ENCODE measurements at regions not wholly inside any gene's neighbourhood (a gene's known extent, or its start where the extent isn't known, plus 50 kb on each side); places are given as distances from the start of the nearest gene placed in this dataset.

GRCh38 chr5:42953041-42953440 is 87.1 kb downstream of the ANXA2R start:
- TF ChIP-seq, protein P1, sequence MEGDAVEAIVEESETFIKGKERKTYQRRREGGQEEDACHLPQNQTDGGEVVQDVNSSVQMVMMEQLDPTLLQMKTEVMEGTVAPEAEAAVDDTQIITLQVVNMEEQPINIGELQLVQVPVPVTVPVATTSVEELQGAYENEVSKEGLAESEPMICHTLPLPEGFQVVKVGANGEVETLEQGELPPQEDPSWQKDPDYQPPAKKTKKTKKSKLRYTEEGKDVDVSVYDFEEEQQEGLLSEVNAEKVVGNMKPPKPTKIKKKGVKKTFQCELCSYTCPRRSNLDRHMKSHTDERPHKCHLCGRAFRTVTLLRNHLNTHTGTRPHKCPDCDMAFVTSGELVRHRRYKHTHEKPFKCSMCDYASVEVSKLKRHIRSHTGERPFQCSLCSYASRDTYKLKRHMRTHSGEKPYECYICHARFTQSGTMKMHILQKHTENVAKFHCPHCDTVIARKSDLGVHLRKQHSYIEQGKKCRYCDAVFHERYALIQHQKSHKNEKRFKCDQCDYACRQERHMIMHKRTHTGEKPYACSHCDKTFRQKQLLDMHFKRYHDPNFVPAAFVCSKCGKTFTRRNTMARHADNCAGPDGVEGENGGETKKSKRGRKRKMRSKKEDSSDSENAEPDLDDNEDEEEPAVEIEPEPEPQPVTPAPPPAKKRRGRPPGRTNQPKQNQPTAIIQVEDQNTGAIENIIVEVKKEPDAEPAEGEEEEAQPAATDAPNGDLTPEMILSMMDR (IDR thresholded peaks at IDR 0.05; ENCODE audit: low read length, missing control alignments), result no peak
- peak overlapping the region; percentile 66 for H3K4me3 ChIP-seq (replicated peaks; ENCODE audit: low read depth, low read length)
- DNase-seq (ENCODE audit: low read depth), result peak; percentile 60

GRCh38 chr5:42952578-42952974 is 87.5 kb downstream of the ANXA2R start:
- DNase-seq (ENCODE audit: low read depth), result no peak
- H3K4me3 ChIP-seq (replicated peaks; ENCODE audit: low read depth, low read length), result peak overlapping the region; percentile 66
- TF ChIP-seq, protein P1 (IDR thresholded peaks at IDR 0.05; ENCODE audit: low read length, missing control alignments), result no peak

DNA sequence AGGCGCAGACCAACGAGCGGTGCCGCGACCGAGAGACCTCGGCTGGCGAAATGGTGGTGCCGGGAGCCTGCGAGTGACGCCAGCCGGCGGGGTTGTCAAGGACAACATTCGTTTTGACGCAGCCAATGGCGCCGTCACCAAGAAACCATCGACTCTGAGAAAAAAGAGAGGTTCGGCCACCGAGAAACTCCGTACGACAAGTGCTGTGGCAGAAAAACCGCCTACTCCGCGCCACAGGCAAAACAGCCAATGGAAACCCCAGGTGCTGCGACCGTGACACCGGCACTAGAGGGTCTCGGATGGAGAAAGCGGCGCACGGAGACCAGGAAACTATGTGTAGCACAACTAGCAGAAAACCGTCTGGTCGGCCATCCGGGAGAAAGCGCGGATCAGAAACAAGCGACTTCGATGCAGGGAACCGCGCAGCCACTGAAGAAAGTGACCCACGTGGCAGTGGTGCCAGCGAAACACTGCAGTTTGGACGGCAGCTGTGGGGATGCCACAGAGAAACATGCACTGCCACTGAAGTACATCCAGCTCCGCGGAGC is 88.8 kb downstream of the ANXA2R start:
- TF ChIP-seq, protein P1 (IDR thresholded peaks at IDR 0.05; ENCODE audit: low read length, missing control alignments), result no peak
- DNase-seq (ENCODE audit: low read depth), result peak; percentile 64
- H3K4me3 ChIP-seq (replicated peaks; ENCODE audit: low read depth, low read length), result peak overlapping the region; percentile 66

- TF ChIP-seq, protein P1 (IDR thresholded peaks at IDR 0.05; ENCODE audit: low read length, missing control alignments), result no peak
- DNase-seq (ENCODE audit: low read depth), result peak; percentile 100
- peak overlapping the region; percentile 66 for H3K4me3 ChIP-seq (replicated peaks; ENCODE audit: low read depth, low read length)
These were observed 89.4 kb downstream of the ANXA2R start for GRCh38 chr5:42950456-42951292.

GRCh38 chr5:42950116-42950455 is 90.0 kb downstream of the ANXA2R start:
- no peak for DNase-seq (ENCODE audit: low read depth)
- H3K4me3 ChIP-seq (replicated peaks; ENCODE audit: low read depth, low read length), result peak overlapping the region; percentile 66
- TF ChIP-seq, protein P1 (IDR thresholded peaks at IDR 0.05; ENCODE audit: low read length, missing control alignments), result no peak

GRCh38 chr5:42949348-42950115 is 90.6 kb downstream of the ANXA2R start:
- TF ChIP-seq, protein P1 (IDR thresholded peaks at IDR 0.05; ENCODE audit: low read length, missing control alignments), result peak; percentile 54
- peak overlapping the region; percentile 66 for H3K4me3 ChIP-seq (replicated peaks; ENCODE audit: low read depth, low read length)

More at GRCh38 chr5:42949348-42950115, 90.6 kb downstream of the ANXA2R start:
- DNase-seq (ENCODE audit: low read depth), result peak; percentile 90

Measured in fibroblast of pulmonary artery (primary cell).